H1 (cell line): ENCODE measurements at regions not wholly inside any gene's neighbourhood (a gene's known extent, or its start where the extent isn't known, plus 50 kb on each side); places are given as distances from the start of the nearest gene placed in this dataset.

Experiments used
- ATF3 ChIP-seq: IDR thresholded peaks from 2 replicates; pipeline ENCODE4 v1.6.1; 2011; ENCODE audit warnings: low read depth, mild to moderate bottlenecking, low read length; ENCODE audit not compliant: insufficient read depth
- CTBP2 ChIP-seq: IDR thresholded peaks from 2 replicates; pipeline ENCODE4 v1.7.0; 2011; ENCODE audit warnings: borderline replicate concordance, mild to moderate bottlenecking, moderate library complexity, mixed read lengths, low read length; ENCODE audit not compliant: insufficient read depth, insufficient read length
- KDM5A ChIP-seq: fragments of 200-600 bp; IDR thresholded peaks from 2 replicates; pipeline ENCODE4 v1.7.1; 2012; ENCODE audit warnings: mild to moderate bottlenecking, low read length, inconsistent platforms, mixed read lengths
- RBBP5 ChIP-seq: IDR thresholded peaks from 2 replicates; pipeline ENCODE4 v1.7.1; 2012; ENCODE audit warnings: low read depth, mild to moderate bottlenecking, inconsistent platforms, low read length, moderate library complexity, borderline replicate concordance
- SIN3A ChIP-seq, 2 experiments: IDR thresholded peaks in 1 of 2; conservative IDR thresholded peaks in 1 of 2; 2 replicates each; pipeline ENCODE4 v1.6.1; 2011 to 2012; ENCODE audit warnings: low read length in 2 of 2, improper control_type of control experiment in 1 of 2, low read depth in 1 of 2, mild to moderate bottlenecking in 1 of 2

GRCh38 chr5:116900793-116901192 lies 326.2 kb upstream of the SEMA6A start (continued):
- no peak for TF ChIP-seq SIN3A (conservative IDR thresholded peaks at IDR 0.05 in 1 of 2, IDR thresholded peaks at IDR 0.05 in 1 of 2; ENCODE audit: low read depth in 1 of 2, low read length in 2 of 2)
- no peak for TF ChIP-seq ATF3
- TF ChIP-seq CTBP2: no peak
- no peak for TF ChIP-seq KDM5A
- no peak for TF ChIP-seq RBBP5
